ENCODE measurements at regions not wholly inside any gene's neighbourhood (a gene's known extent, or its start where the extent isn't known, plus 50 kb on each side); places are given as distances from the start of the nearest gene placed in this dataset.
"Not testable (repeated sequence)": the region's sequence is repeated elsewhere in the genome, so short reads cannot be mapped to it uniquely, and the experiment has no call there.

GRCh38 chr2:56583796-56584315, 400.1 kb downstream of the CCDC85A start:
- H3K27me3 ChIP-seq (replicated peaks; ENCODE audit: insufficient read depth) = no peaks in the 10 kb centered on the region
- no peaks in the 10 kb centered on the region for H3K9me3 ChIP-seq
- intact Hi-C loops (cut with DNase I) = no loop called here
- H3K36me3 ChIP-seq = no peaks in the 10 kb centered on the region
- TF ChIP-seq POLR2AphosphoS5 (IDR thresholded peaks at IDR 0.05) (no peak), POLR2A (IDR thresholded peaks at IDR 0.05) (no peak), CTCF (IDR thresholded peaks at IDR 0.05) (no peak)
- H3K4me3 ChIP-seq = no peak overlapping the region
- WGBS = 68% methylated on average over 1 of the region's 1 CpG
- no peaks in the 10 kb centered on the region for H3K4me1 ChIP-seq (replicated peaks)
- no peak overlapping the region for H3K27ac ChIP-seq
- DNase-seq (ENCODE audit: low spot score) = no peak

- no peak for TF ChIP-seq POLR2A (IDR thresholded peaks at IDR 0.05)
- TF ChIP-seq POLR2AphosphoS5 (IDR thresholded peaks at IDR 0.05) = no peak
- no peak for TF ChIP-seq CTCF (IDR thresholded peaks at IDR 0.05)
- WGBS = 68% methylated on average over 1 of the region's 1 CpG
- intact Hi-C loops (cut with DNase I) = no loop called here
- H3K9me3 ChIP-seq = no peaks in the 10 kb centered on the region
- H3K27me3 ChIP-seq (replicated peaks; ENCODE audit: insufficient read depth) = no peaks in the 10 kb centered on the region
- no peak for DNase-seq (ENCODE audit: low spot score)
- H3K4me3 ChIP-seq = no peak overlapping the region
- no peaks in the 10 kb centered on the region for H3K4me1 ChIP-seq (replicated peaks)
- H3K36me3 ChIP-seq = no peaks in the 10 kb centered on the region
- H3K27ac ChIP-seq = no peak overlapping the region
These were observed 403.7 kb downstream of the CCDC85A start for GRCh38 chr2:56587456-56587855.

- DNase-seq (ENCODE audit: low spot score) = no peak
- 91% methylated on average over 1 of the region's 1 CpG for WGBS
- no peaks in the 10 kb centered on the region for H3K36me3 ChIP-seq
- no peaks in the 10 kb centered on the region for H3K9me3 ChIP-seq
- no peaks in the 10 kb centered on the region for H3K4me1 ChIP-seq (replicated peaks)
- TF ChIP-seq POLR2A (IDR thresholded peaks at IDR 0.05) = no peak
- TF ChIP-seq POLR2AphosphoS5 (IDR thresholded peaks at IDR 0.05) = no peak
- TF ChIP-seq CTCF (IDR thresholded peaks at IDR 0.05) = no peak
- H3K27ac ChIP-seq = no peak overlapping the region
- no peak overlapping the region for H3K4me3 ChIP-seq
- intact Hi-C loops (cut with DNase I) = no loop called here
- H3K27me3 ChIP-seq (replicated peaks; ENCODE audit: insufficient read depth) = no peaks in the 10 kb centered on the region
These were observed 405.4 kb downstream of the CCDC85A start for GRCh38 chr2:56589194-56589593.

GRCh38 chr2:56589835-56590234, 406.0 kb downstream of the CCDC85A start:
- no peaks in the 10 kb centered on the region for H3K4me1 ChIP-seq (replicated peaks)
- no peak for DNase-seq (ENCODE audit: low spot score)
- no peaks in the 10 kb centered on the region for H3K27me3 ChIP-seq (replicated peaks; ENCODE audit: insufficient read depth)
- no peak overlapping the region for H3K27ac ChIP-seq
- intact Hi-C loops (cut with DNase I) = no loop called here
- TF ChIP-seq POLR2AphosphoS5 (IDR thresholded peaks at IDR 0.05) = no peak
- no peak for TF ChIP-seq CTCF (IDR thresholded peaks at IDR 0.05)
- TF ChIP-seq POLR2A (IDR thresholded peaks at IDR 0.05) = no peak
- H3K9me3 ChIP-seq = no peaks in the 10 kb centered on the region
- H3K4me3 ChIP-seq = no peak overlapping the region
- H3K36me3 ChIP-seq = no peaks in the 10 kb centered on the region

GRCh38 chr2:56590611-56591010, 406.8 kb downstream of the CCDC85A start:
- Histone ChIP-seq H3K36me3 (no peaks in the 10 kb centered on the region), H3K4me1 (replicated peaks) (no peaks in the 10 kb centered on the region), H3K27ac (no peak overlapping the region), H3K27me3 (replicated peaks; ENCODE audit: insufficient read depth) (no peaks in the 10 kb centered on the region), H3K4me3 (no peak overlapping the region), H3K9me3 (no peaks in the 10 kb centered on the region)
- WGBS = 50% methylated on average over 3 of the region's 3 CpGs
- DNase-seq (ENCODE audit: low spot score) = no peak
- intact Hi-C loops (cut with DNase I) = no loop called here
- TF ChIP-seq POLR2AphosphoS5 (IDR thresholded peaks at IDR 0.05) (no peak), CTCF (IDR thresholded peaks at IDR 0.05) (no peak), POLR2A (IDR thresholded peaks at IDR 0.05) (no peak)

GRCh38 chr2:56606086-56606485, 422.3 kb downstream of the CCDC85A start:
- H3K36me3 ChIP-seq; intact Hi-C loops (cut with DNase I); H3K27ac ChIP-seq; H3K4me1 ChIP-seq (replicated peaks); H3K4me3 ChIP-seq; DNase-seq (ENCODE audit: low spot score); H3K9me3 ChIP-seq; H3K27me3 ChIP-seq (replicated peaks; ENCODE audit: insufficient read depth): not testable (repeated sequence)
- WGBS = 78% methylated on average over 9 of the region's 9 CpGs
